ENCODE measurements at regions not wholly inside any gene's neighbourhood (a gene's known extent, or its start where the extent isn't known, plus 50 kb on each side); places are given as distances from the start of the nearest gene placed in this dataset.

DNA sequence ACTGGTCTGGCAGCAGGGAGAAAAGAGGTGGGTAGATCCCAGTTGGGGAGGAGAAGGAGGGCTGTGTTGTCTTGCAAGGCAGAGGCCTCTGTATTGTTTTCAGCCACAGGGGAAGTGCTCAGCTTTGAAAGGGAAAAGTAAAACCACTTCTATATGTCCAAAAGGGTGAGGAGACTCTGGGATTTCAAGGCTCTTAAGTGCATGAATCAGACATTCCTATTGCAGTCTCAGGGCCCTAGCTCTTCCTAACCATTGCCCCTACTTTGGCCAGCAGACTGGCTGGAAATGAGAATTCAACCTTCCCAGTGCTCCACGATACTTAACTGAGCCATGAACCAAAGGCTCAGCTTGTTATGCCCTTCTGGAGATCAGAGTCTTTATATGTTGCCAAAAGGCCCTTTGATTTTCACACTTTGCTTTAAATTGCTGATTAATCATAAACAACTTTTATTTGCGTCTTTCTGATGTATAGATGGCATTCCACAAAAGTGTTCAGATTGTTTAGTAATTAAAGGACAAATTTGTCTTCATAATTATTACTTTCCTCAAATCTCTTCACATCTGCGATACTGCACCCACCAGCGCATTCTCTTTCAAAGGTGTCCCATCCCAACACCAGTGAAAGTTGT, 313.8 kb upstream of the MMADHC start:
- no peak overlapping the region for H3K4me3 ChIP-seq (ENCODE audit: low read length)
- no peak overlapping the region for H3K27ac ChIP-seq (ENCODE audit: low read depth, low read length)
- no peaks in the 10 kb centered on the region for H3K36me3 ChIP-seq (ENCODE audit: control insufficient read depth, insufficient read depth, low read length)
- no peaks in the 10 kb centered on the region for H3K4me1 ChIP-seq (ENCODE audit: control insufficient read depth, insufficient read depth, low read length)
- H3K27me3 ChIP-seq (ENCODE audit: control insufficient read depth, insufficient read depth, low read length) = no peaks in the 10 kb centered on the region
- no peak overlapping the region for H3K9ac ChIP-seq (ENCODE audit: low read length)

DNA sequence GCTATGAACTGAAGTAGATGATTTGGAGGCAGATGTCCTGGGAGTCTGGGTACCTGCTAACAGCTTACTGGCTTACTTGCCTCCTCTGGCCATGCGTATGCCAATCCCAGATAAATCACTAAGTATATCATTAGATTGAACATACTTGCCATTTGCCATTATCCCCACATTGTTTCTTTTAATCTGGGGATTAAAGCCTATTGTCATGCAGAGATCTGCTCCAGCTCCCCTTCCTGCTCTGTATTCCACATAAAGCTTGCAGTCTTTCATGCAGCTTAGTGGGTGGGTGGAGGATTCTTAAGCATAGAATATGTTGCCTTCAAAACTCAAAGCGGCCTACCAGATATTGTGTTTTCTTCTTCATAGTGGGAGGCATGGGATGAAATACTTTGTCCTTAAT, 311.8 kb upstream of the MMADHC start:
- no peak overlapping the region for H3K9ac ChIP-seq (ENCODE audit: low read length)
- H3K27me3 ChIP-seq (ENCODE audit: control insufficient read depth, insufficient read depth, low read length) = no peaks in the 10 kb centered on the region
- no peaks in the 10 kb centered on the region for H3K4me1 ChIP-seq (ENCODE audit: control insufficient read depth, insufficient read depth, low read length)
- no peak overlapping the region for H3K27ac ChIP-seq (ENCODE audit: low read depth, low read length)
- no peaks in the 10 kb centered on the region for H3K36me3 ChIP-seq (ENCODE audit: control insufficient read depth, insufficient read depth, low read length)
- no peak overlapping the region for H3K4me3 ChIP-seq (ENCODE audit: low read length)

GRCh38 chr2:149894760-149895159, 307.2 kb upstream of the MMADHC start:
- no peaks in the 10 kb centered on the region for H3K36me3 ChIP-seq (ENCODE audit: control insufficient read depth, insufficient read depth, low read length)
- no peak overlapping the region for H3K27ac ChIP-seq (ENCODE audit: low read depth, low read length)
- H3K4me3 ChIP-seq (ENCODE audit: low read length) = no peak overlapping the region
- no peak overlapping the region for H3K9ac ChIP-seq (ENCODE audit: low read length)
- H3K4me1 ChIP-seq (ENCODE audit: control insufficient read depth, insufficient read depth, low read length) = no peaks in the 10 kb centered on the region
- no peaks in the 10 kb centered on the region for H3K27me3 ChIP-seq (ENCODE audit: control insufficient read depth, insufficient read depth, low read length)

DNA sequence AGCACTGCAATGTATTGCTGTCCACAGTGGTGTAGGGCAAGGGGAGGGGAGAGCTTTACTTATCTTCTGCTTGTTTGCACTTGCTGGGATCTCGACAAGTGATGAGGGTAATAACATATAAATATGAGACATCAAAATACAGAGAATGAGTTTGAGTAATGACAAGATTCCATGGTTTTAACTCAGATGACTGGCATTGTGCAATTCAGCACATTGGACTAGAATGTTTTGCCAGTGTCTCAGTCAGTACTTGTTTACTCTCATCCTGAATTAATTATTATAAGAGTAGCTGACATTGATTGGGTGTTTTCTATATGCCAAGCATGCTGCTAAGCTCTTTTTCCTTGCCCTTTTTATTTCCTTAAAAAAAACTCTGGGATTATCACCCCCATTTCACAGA, 306.7 kb upstream of the MMADHC start:
- H3K27me3 ChIP-seq (ENCODE audit: control insufficient read depth, insufficient read depth, low read length) = no peaks in the 10 kb centered on the region
- no peak overlapping the region for H3K27ac ChIP-seq (ENCODE audit: low read depth, low read length)
- no peak overlapping the region for H3K4me3 ChIP-seq (ENCODE audit: low read length)
- H3K9ac ChIP-seq (ENCODE audit: low read length) = no peak overlapping the region
- no peaks in the 10 kb centered on the region for H3K4me1 ChIP-seq (ENCODE audit: control insufficient read depth, insufficient read depth, low read length)
- H3K36me3 ChIP-seq (ENCODE audit: control insufficient read depth, insufficient read depth, low read length) = no peaks in the 10 kb centered on the region

DNA sequence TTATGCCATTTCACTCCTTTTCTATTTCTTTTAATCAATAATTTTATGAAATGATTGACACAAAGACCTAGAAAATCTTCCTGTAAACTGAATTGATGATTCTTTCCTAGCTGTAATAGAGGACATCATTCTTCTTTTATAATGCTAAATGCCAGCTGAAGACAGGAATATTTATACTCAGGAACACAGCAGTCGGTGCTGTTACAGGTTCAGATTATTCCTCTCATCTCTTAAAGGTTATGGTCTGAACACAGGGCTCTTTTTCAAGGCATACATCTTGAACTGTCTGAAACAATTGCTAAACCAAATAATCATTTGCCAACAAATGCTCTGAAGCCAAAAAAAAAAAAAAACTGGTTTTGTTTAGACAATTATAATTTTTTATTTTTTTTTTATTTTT, 305.0 kb upstream of the MMADHC start:
- H3K27ac ChIP-seq (ENCODE audit: low read depth, low read length) = no peak overlapping the region
- no peaks in the 10 kb centered on the region for H3K4me1 ChIP-seq (ENCODE audit: control insufficient read depth, insufficient read depth, low read length)
- H3K4me3 ChIP-seq (ENCODE audit: low read length) = no peak overlapping the region
- H3K9ac ChIP-seq (ENCODE audit: low read length) = no peak overlapping the region
- H3K27me3 ChIP-seq (ENCODE audit: control insufficient read depth, insufficient read depth, low read length) = no peaks in the 10 kb centered on the region
- no peaks in the 10 kb centered on the region for H3K36me3 ChIP-seq (ENCODE audit: control insufficient read depth, insufficient read depth, low read length)

DNA sequence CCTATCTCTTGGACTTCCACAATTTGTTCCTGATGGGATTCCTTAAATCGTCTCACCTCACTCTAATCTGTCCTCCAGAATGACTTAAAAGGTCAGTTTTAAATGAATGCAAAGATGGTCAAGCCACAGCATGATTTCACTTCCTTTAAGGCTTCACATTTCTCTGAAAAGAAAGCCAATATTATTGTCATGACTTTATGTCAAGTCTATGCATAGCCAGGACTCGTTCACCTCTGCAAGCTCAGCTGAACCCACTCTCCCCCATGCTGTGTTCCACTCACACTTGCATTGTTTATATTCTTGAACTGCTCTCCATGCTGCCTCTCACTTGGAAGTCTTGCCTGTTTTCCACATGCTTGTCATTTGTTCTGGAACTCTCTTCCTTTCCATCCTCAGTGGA, 298.4 kb upstream of the MMADHC start:
- Histone ChIP-seq H3K9ac (ENCODE audit: low read length) (no peak overlapping the region), H3K36me3 (ENCODE audit: control insufficient read depth, insufficient read depth, low read length) (no peaks in the 10 kb centered on the region), H3K27ac (ENCODE audit: low read depth, low read length) (no peak overlapping the region), H3K4me1 (ENCODE audit: control insufficient read depth, insufficient read depth, low read length) (no peaks in the 10 kb centered on the region), H3K4me3 (ENCODE audit: low read length) (no peak overlapping the region), H3K27me3 (ENCODE audit: control insufficient read depth, insufficient read depth, low read length) (no peaks in the 10 kb centered on the region)

DNA sequence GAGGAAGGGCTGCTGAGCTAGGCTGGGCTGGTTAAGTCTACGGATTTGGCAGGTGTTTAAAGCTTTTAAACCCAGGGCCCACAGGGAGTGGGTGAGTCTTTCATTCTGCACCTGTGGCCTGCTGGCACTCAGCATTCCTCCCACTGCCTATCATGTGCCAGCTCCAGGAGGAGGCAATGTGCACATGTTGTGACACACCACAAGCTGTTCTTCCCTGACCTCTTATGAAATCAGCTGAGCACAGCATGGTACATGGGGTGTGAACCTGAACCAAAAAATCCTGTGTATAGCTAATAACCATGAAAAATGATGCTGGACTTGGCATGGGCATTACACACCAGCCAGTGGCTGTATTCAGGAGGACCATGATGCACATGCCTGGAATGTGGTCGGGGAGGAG, 297.9 kb upstream of the MMADHC start:
- no peaks in the 10 kb centered on the region for H3K27me3 ChIP-seq (ENCODE audit: control insufficient read depth, insufficient read depth, low read length)
- no peak overlapping the region for H3K4me3 ChIP-seq (ENCODE audit: low read length)
- H3K9ac ChIP-seq (ENCODE audit: low read length) = no peak overlapping the region
- H3K36me3 ChIP-seq (ENCODE audit: control insufficient read depth, insufficient read depth, low read length) = no peaks in the 10 kb centered on the region
- no peak overlapping the region for H3K27ac ChIP-seq (ENCODE audit: low read depth, low read length)
- H3K4me1 ChIP-seq (ENCODE audit: control insufficient read depth, insufficient read depth, low read length) = no peaks in the 10 kb centered on the region

GRCh38 chr2:149884871-149885270, 297.3 kb upstream of the MMADHC start:
- Histone ChIP-seq H3K4me1 (ENCODE audit: control insufficient read depth, insufficient read depth, low read length) (no peaks in the 10 kb centered on the region), H3K27me3 (ENCODE audit: control insufficient read depth, insufficient read depth, low read length) (no peaks in the 10 kb centered on the region), H3K27ac (ENCODE audit: low read depth, low read length) (no peak overlapping the region), H3K36me3 (ENCODE audit: control insufficient read depth, insufficient read depth, low read length) (no peaks in the 10 kb centered on the region), H3K4me3 (ENCODE audit: low read length) (no peak overlapping the region), H3K9ac (ENCODE audit: low read length) (no peak overlapping the region)

- H3K4me1 ChIP-seq (ENCODE audit: control insufficient read depth, insufficient read depth, low read length) = no peaks in the 10 kb centered on the region
- no peak overlapping the region for H3K9ac ChIP-seq (ENCODE audit: low read length)
- H3K27me3 ChIP-seq (ENCODE audit: control insufficient read depth, insufficient read depth, low read length) = no peaks in the 10 kb centered on the region
- no peak overlapping the region for H3K27ac ChIP-seq (ENCODE audit: low read depth, low read length)
- no peak overlapping the region for H3K4me3 ChIP-seq (ENCODE audit: low read length)
- H3K36me3 ChIP-seq (ENCODE audit: control insufficient read depth, insufficient read depth, low read length) = no peaks in the 10 kb centered on the region
Observed at GRCh38 chr2:149877913-149878312, 290.3 kb upstream of the MMADHC start.

DNA sequence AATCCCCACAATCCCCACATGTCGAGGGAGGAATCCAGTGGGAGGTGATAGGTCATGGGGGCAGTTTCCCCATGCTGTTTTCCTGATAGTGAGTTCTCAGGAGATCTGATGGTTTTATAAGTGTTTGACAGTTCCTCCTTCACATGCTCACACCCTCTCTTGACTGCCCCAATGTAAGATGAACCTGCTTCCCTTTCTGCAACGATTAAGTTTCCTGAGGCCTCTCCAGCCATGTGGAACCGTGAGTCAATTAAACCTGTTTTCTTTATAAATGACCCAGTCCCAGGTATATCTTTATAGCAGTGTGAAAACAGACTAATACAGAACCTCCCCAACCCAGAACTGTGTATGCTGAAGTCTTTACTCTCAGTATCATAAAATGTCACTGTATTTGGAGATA, 289.5 kb upstream of the MMADHC start:
- H3K27me3 ChIP-seq (ENCODE audit: control insufficient read depth, insufficient read depth, low read length) = no peaks in the 10 kb centered on the region
- no peak overlapping the region for H3K9ac ChIP-seq (ENCODE audit: low read length)
- H3K36me3 ChIP-seq (ENCODE audit: control insufficient read depth, insufficient read depth, low read length) = no peaks in the 10 kb centered on the region
- H3K27ac ChIP-seq (ENCODE audit: low read depth, low read length) = no peak overlapping the region
- no peaks in the 10 kb centered on the region for H3K4me1 ChIP-seq (ENCODE audit: control insufficient read depth, insufficient read depth, low read length)
- no peak overlapping the region for H3K4me3 ChIP-seq (ENCODE audit: low read length)

DNA sequence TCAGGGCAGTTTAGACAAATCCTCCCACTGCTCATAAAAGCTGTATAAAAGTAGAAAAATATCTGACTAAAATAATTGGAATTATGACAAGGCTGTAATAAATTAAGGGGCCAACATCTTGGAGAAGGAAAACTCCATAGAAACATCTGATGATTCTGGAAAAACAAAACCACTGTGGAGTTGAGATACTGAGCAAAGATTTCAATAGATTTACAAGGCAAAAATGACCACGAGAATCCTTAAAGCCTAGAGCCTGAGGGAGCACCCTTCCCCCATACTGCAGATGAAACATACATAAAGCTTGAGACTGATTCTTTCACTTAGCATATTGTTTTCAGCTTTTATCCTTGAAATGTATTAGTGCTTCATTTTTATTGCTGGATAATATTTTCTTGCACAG, 286.4 kb upstream of the MMADHC start:
- H3K27ac ChIP-seq (ENCODE audit: low read depth, low read length) = no peak overlapping the region
- no peak overlapping the region for H3K4me3 ChIP-seq (ENCODE audit: low read length)
- H3K36me3 ChIP-seq (ENCODE audit: control insufficient read depth, insufficient read depth, low read length) = no peaks in the 10 kb centered on the region
- no peaks in the 10 kb centered on the region for H3K4me1 ChIP-seq (ENCODE audit: control insufficient read depth, insufficient read depth, low read length)
- H3K27me3 ChIP-seq (ENCODE audit: control insufficient read depth, insufficient read depth, low read length) = no peaks in the 10 kb centered on the region
- H3K9ac ChIP-seq (ENCODE audit: low read length) = no peak overlapping the region

- Histone ChIP-seq H3K36me3 (ENCODE audit: control insufficient read depth, insufficient read depth, low read length) (no peaks in the 10 kb centered on the region), H3K9ac (ENCODE audit: low read length) (no peak overlapping the region), H3K27me3 (ENCODE audit: control insufficient read depth, insufficient read depth, low read length) (no peaks in the 10 kb centered on the region), H3K4me1 (ENCODE audit: control insufficient read depth, insufficient read depth, low read length) (no peaks in the 10 kb centered on the region), H3K27ac (ENCODE audit: low read depth, low read length) (no peak overlapping the region), H3K4me3 (ENCODE audit: low read length) (no peak overlapping the region)
Observed at GRCh38 chr2:149872638-149873150, 285.1 kb upstream of the MMADHC start.

DNA sequence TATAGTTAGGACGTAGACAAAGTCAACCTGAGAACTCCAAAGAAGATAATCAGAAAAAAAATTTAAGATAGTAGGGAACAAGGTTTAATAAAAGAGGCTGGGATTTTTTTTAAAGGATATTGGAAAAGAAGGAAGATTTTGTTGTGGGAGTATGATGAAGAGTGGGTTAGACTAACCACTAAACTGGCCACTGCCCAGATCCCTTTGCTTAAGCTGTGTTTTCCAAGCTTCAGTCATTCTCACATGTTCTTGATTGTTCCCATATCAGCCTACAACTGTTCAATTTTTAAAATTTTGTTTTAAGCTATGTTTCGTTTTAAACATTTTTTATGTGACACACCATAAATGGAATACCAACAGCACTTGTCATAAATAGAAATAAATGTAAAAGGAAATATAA, 284.5 kb upstream of the MMADHC start:
- H3K4me3 ChIP-seq (ENCODE audit: low read length) = no peak overlapping the region
- H3K9ac ChIP-seq (ENCODE audit: low read length) = no peak overlapping the region
- H3K27ac ChIP-seq (ENCODE audit: low read depth, low read length) = no peak overlapping the region
- no peaks in the 10 kb centered on the region for H3K4me1 ChIP-seq (ENCODE audit: control insufficient read depth, insufficient read depth, low read length)
- H3K36me3 ChIP-seq (ENCODE audit: control insufficient read depth, insufficient read depth, low read length) = no peaks in the 10 kb centered on the region
- H3K27me3 ChIP-seq (ENCODE audit: control insufficient read depth, insufficient read depth, low read length) = no peaks in the 10 kb centered on the region

All from rectal smooth muscle tissue (tissue), 1 donor.